ENCODE measurements at regions not wholly inside any gene's neighbourhood (a gene's known extent, or its start where the extent isn't known, plus 50 kb on each side); places are given as distances from the start of the nearest gene placed in this dataset.

GRCh38 chr5:124463851-124464250, 282.6 kb downstream of the ZNF608 start:
- TF ChIP-seq CTCF (IDR thresholded peaks at IDR 0.05; ENCODE audit: control insufficient read depth, insufficient read depth, low read depth, low read length, missing control alignments), result no peak
- no peak overlapping the region for H3K4me3 ChIP-seq (ENCODE audit: control insufficient read depth, low read depth, low read length)
- DNase-seq (ENCODE audit: low read depth), result no peak

GRCh38 chr5:124462751-124463150, 283.7 kb downstream of the ZNF608 start:
- no peak for TF ChIP-seq CTCF (IDR thresholded peaks at IDR 0.05; ENCODE audit: control insufficient read depth, insufficient read depth, low read depth, low read length, missing control alignments)
- no peak for DNase-seq (ENCODE audit: low read depth)
- no peak overlapping the region for H3K4me3 ChIP-seq (ENCODE audit: control insufficient read depth, low read depth, low read length)

- H3K4me3 ChIP-seq (ENCODE audit: control insufficient read depth, low read depth, low read length), result no peak overlapping the region
- DNase-seq (ENCODE audit: low read depth), result no peak
- no peak for TF ChIP-seq CTCF (IDR thresholded peaks at IDR 0.05; ENCODE audit: control insufficient read depth, insufficient read depth, low read depth, low read length, missing control alignments)
Measured at GRCh38 chr5:124461941-124462340, 284.5 kb downstream of the ZNF608 start.

- no peak overlapping the region for H3K4me3 ChIP-seq (ENCODE audit: control insufficient read depth, low read depth, low read length)
- no peak for DNase-seq (ENCODE audit: low read depth)
- TF ChIP-seq CTCF (IDR thresholded peaks at IDR 0.05; ENCODE audit: control insufficient read depth, insufficient read depth, low read depth, low read length, missing control alignments), result no peak
Measured at GRCh38 chr5:124461157-124461556, 285.3 kb downstream of the ZNF608 start.

- DNase-seq (ENCODE audit: low read depth), result no peak
- no peak for TF ChIP-seq CTCF (IDR thresholded peaks at IDR 0.05; ENCODE audit: control insufficient read depth, insufficient read depth, low read depth, low read length, missing control alignments)
- H3K4me3 ChIP-seq (ENCODE audit: control insufficient read depth, low read depth, low read length), result no peak overlapping the region
Measured at GRCh38 chr5:124460642-124461041, 285.8 kb downstream of the ZNF608 start.

- no peak for TF ChIP-seq CTCF (IDR thresholded peaks at IDR 0.05; ENCODE audit: control insufficient read depth, insufficient read depth, low read depth, low read length, missing control alignments)
- no peak for DNase-seq (ENCODE audit: low read depth)
Measured at GRCh38 chr5:124459984-124460383, 286.5 kb downstream of the ZNF608 start.

GRCh38 chr5:124457901-124458300, 288.5 kb downstream of the ZNF608 start:
- DNase-seq (ENCODE audit: low read depth), result no peak
- TF ChIP-seq CTCF (IDR thresholded peaks at IDR 0.05; ENCODE audit: control insufficient read depth, insufficient read depth, low read depth, low read length, missing control alignments), result no peak
- H3K4me3 ChIP-seq (ENCODE audit: control insufficient read depth, low read depth, low read length), result no peak overlapping the region

More at GRCh38 chr5:124459984-124460383, 286.5 kb downstream of the ZNF608 start:
- H3K4me3 ChIP-seq (ENCODE audit: control insufficient read depth, low read depth, low read length), result no peak overlapping the region
